HepG2 (cell line): ENCODE measurements at regions not wholly inside any gene's neighbourhood (a gene's known extent, or its start where the extent isn't known, plus 50 kb on each side); places are given as distances from the start of the nearest gene placed in this dataset.

Experiments used
- ATAC-seq: fragments of 200-7000 bp; cut with Tn5 transposase; 3 replicates; pipeline ENCODE4 v1.9.1; 2020; ENCODE audit warnings: mild to moderate bottlenecking, moderate library complexity
- BruUV-seq: library from RNA; stranded (reverse); fragments of 400-500 nt; replicated peaks from 2 replicates; lab custom pipeline; 2021; lab: Mats Ljungman, UMichigan
- CTCF ChIA-PET: fragments of 300-600 bp; formaldehyde crosslinking; extraction: SDS; loops from one replicate; lab custom pipeline; 2021; ENCODE audit warnings: low total read pairs, inconsistent platforms, low intra/inter-chr PET ratio; lab: Yijun Ruan, JAX
- POLR2A ChIA-PET: fragments of 350-600 bp; sonication (Branson Sonifier 250); formaldehyde crosslinking; loops from one replicate; lab custom pipeline; 2020; ENCODE audit warnings: antibody characterized with exemption, inconsistent platforms; lab: Yijun Ruan, JAX
- DNase-seq: peaks from one replicate; pipeline ENCODE4 v3.0.0-alpha.2; 2015; ENCODE audit warnings: low spot score
- FAIRE-seq: peaks from 3 replicates; lab custom pipeline; 2011; peaks lifted over from hg19 to GRCh38; lab: Jason Lieb, UNC
- H2AFZ ChIP-seq: one replicate; pipeline ENCODE4 v1.6.1; 2011; ENCODE audit warnings: low read length, inconsistent platforms
- H3K27ac ChIP-seq: fragments of 300-600 bp; 3 replicates; pipeline ENCODE4 v1.8.0; 2011; ENCODE audit warnings: mixed run types, mild to moderate bottlenecking, mixed read lengths, low read length, inconsistent platforms; ENCODE audit not compliant: insufficient read depth; ENCODE audit errors: extremely low read length
- H3K27me3 ChIP-seq, 2 experiments: fragments of 200-600 bp in 1 of 2; 2 replicates in 1 of 2; 3 replicates in 1 of 2; pipeline versions ENCODE4 v1.6.0 to v1.8.0; 2011; ENCODE audit warnings: low read length in 2 of 2, mild to moderate bottlenecking in 2 of 2, moderate library complexity in 2 of 2, inconsistent platforms in 1 of 2; ENCODE audit not compliant: insufficient read depth in 2 of 2, control insufficient read depth in 1 of 2
- H3K36me3 ChIP-seq, 2 experiments: fragments of 200-600 bp in 1 of 2; replicated peaks in 1 of 2; 2 replicates in 1 of 2; 3 replicates in 1 of 2; pipeline versions ENCODE4 v1.5.1 to v1.8.0; 2011; ENCODE audit warnings: low read length in 2 of 2, inconsistent platforms in 1 of 2; ENCODE audit not compliant: insufficient read depth in 2 of 2, control insufficient read depth in 1 of 2
- H3K4me1 ChIP-seq: 2 replicates; pipeline ENCODE4 v1.5.1; 2012; ENCODE audit warnings: low read length, inconsistent platforms; ENCODE audit not compliant: insufficient read depth
- H3K4me2 ChIP-seq: 2 replicates; pipeline ENCODE4 v1.6.0; 2011; ENCODE audit warnings: low read depth, low read length, inconsistent platforms
- H3K4me3 ChIP-seq, 3 experiments: fragments of 200-600 bp in 1 of 3; sonication (generic), shearing (Covaris generic) in 1 of 3; replicated peaks in 1 of 3; 2 replicates each; pipeline ENCODE4 v1.5.1; 2011 to 2016; ENCODE audit warnings: low read length in 3 of 3, inconsistent platforms in 2 of 3, low read depth in 2 of 3, mild to moderate bottlenecking in 2 of 3, control low read depth in 1 of 3, mixed read lengths in 1 of 3; ENCODE audit not compliant: insufficient read depth in 1 of 3
- H3K79me2 ChIP-seq: one replicate; pipeline ENCODE4 v1.6.1; 2011; ENCODE audit warnings: low read length, inconsistent platforms; ENCODE audit not compliant: insufficient read depth
- H3K9ac ChIP-seq: 2 replicates; pipeline ENCODE4 v1.6.0; 2011; ENCODE audit warnings: mild to moderate bottlenecking, low read depth, low read length, inconsistent platforms; ENCODE audit not compliant: insufficient read depth
- H3K9me3 ChIP-seq: 2 replicates; pipeline ENCODE4 v1.5.1; 2012; ENCODE audit warnings: mild to moderate bottlenecking, low read length
- H4K20me1 ChIP-seq: 2 replicates; pipeline ENCODE4 v1.6.0; 2011; ENCODE audit warnings: inconsistent platforms, mild to moderate bottlenecking, low read length, moderate library complexity; ENCODE audit not compliant: insufficient read depth
- ASH2L ChIP-seq: fragments of 300-600, 200-600 bp; sonication (generic); IDR thresholded peaks from 2 replicates; pipeline ENCODE4 v1.7.0; 2017; ENCODE audit warnings: low read depth, mild to moderate bottlenecking, moderate library complexity, mixed read lengths, low read length; ENCODE audit not compliant: insufficient read length
- ATF2 ChIP-seq: sonication (generic); formaldehyde crosslinking; IDR thresholded peaks from 2 replicates; pipeline ENCODE4 v1.4.0; 2020; ENCODE audit warnings: missing genetic modification reagents
- ATF7 ChIP-seq, 2 experiments: fragments of 450-650 bp in 1 of 2; sonication (generic) in 1 of 2; formaldehyde crosslinking in 1 of 2; IDR thresholded peaks; 2 replicates each; pipeline versions ENCODE4 v1.4.0 to v1.6.1; 2016 to 2020; ENCODE audit warnings: antibody characterized with exemption in 1 of 2, mild to moderate bottlenecking in 1 of 2, missing genetic modification reagents in 1 of 2
- HNRNPH1 ChIP-seq: fragments of 200-400 bp; formaldehyde crosslinking; optimal IDR thresholded peaks from 2 replicates; pipeline ENCODE3; 2017; ENCODE audit warnings: mild to moderate bottlenecking, low read depth, low read length
- MAX ChIP-seq: IDR thresholded peaks from 2 replicates; pipeline ENCODE4 v1.6.1; 2012; ENCODE audit warnings: inconsistent platforms
- NKX3-1 ChIP-seq: sonication (generic); formaldehyde crosslinking; IDR thresholded peaks from 2 replicates; pipeline ENCODE4 v1.5.0; 2020; ENCODE audit warnings: missing genetic modification reagents
- PAF1 ChIP-seq: IDR thresholded peaks from 2 replicates; pipeline ENCODE4 v1.6.1; 2016; ENCODE audit warnings: missing genetic modification reagents, missing compliant biosample characterization
- POLR2A ChIP-seq, 2 experiments: IDR thresholded peaks; 2 replicates each; pipeline ENCODE4 v1.6.1; 2011; ENCODE audit warnings: low read depth in 2 of 2, low read length in 2 of 2, mild to moderate bottlenecking in 1 of 2, moderate library complexity in 1 of 2; ENCODE audit not compliant: insufficient read depth in 1 of 2
- RBM39 ChIP-seq: fragments of 200-400 bp; formaldehyde crosslinking; IDR thresholded peaks from one replicate; pipeline ENCODE4 v1.6.1; 2018; ENCODE audit warnings: antibody characterized with exemption, mild to moderate bottlenecking, low read depth, low read length; ENCODE audit not compliant: poor library complexity, severe bottlenecking
- RXRA ChIP-seq: sonication (generic); formaldehyde crosslinking; IDR thresholded peaks from 2 replicates; pipeline ENCODE4 v1.5.1; 2020; ENCODE audit warnings: missing genetic modification reagents
- ZBTB34 ChIP-seq: sonication (generic); formaldehyde crosslinking; IDR thresholded peaks from 2 replicates; pipeline ENCODE4 v1.8.0; 2022; ENCODE audit warnings: mild to moderate bottlenecking, missing genetic modification reagents
- ZC3H4 ChIP-seq: sonication (generic); formaldehyde crosslinking; IDR thresholded peaks from 2 replicates; pipeline ENCODE4 v1.4.0; 2020; ENCODE audit warnings: missing genetic modification reagents, borderline replicate concordance
- ZKSCAN8 ChIP-seq: IDR thresholded peaks from 2 replicates; pipeline ENCODE4 v1.6.1; 2016; ENCODE audit warnings: borderline replicate concordance, missing genetic modification reagents, missing compliant biosample characterization
- ZNF446 ChIP-seq: sonication (generic); formaldehyde crosslinking; IDR thresholded peaks from 2 replicates; pipeline ENCODE4 v1.5.0; 2020; ENCODE audit warnings: mild to moderate bottlenecking, missing genetic modification reagents
- ZNF530 ChIP-seq: sonication (generic); formaldehyde crosslinking; IDR thresholded peaks from 2 replicates; pipeline ENCODE4 v1.5.0; 2020; ENCODE audit warnings: low read depth, mild to moderate bottlenecking, missing genetic modification reagents
- ZNF709 ChIP-seq: sonication (generic); formaldehyde crosslinking; IDR thresholded peaks from 2 replicates; pipeline ENCODE4 v1.5.0; 2020; ENCODE audit warnings: mild to moderate bottlenecking, missing genetic modification reagents
- ZNF720 ChIP-seq: sonication (generic); formaldehyde crosslinking; IDR thresholded peaks from 2 replicates; pipeline ENCODE4 v1.4.0; 2020; ENCODE audit warnings: missing genetic modification reagents
- ZNF879 ChIP-seq: sonication (generic); formaldehyde crosslinking; IDR thresholded peaks from 2 replicates; pipeline ENCODE4 v1.8.1; 2023; ENCODE audit warnings: missing genetic modification reagents
- ZSCAN12 ChIP-seq: sonication (generic); formaldehyde crosslinking; IDR thresholded peaks from 2 replicates; pipeline ENCODE4 v1.9.0; 2021; ENCODE audit warnings: mild to moderate bottlenecking, missing genetic modification reagents
- WGBS: methylation state at CpG from one replicate; pipeline ENCODE4 v1.1.6; 2017; ENCODE audit warnings: low lambda C conversion rate; 5-methylcytosine and 5-hydroxymethylcytosine counted together
- in situ Hi-C: cut with HindIII; loops from 2 replicates; pipeline ENCODE4 v1.10.0; 2017; ENCODE audit warnings: low pct_unique_long_range_greater_than_20kb; ENCODE audit not compliant: extremely low pct_ligation_motif_present
- intact Hi-C: fragments of 100-400 bp; cut with micrococcal nuclease; formaldehyde crosslinking; loops from one replicate; pipeline ENCODE4 v1.10.0; 2022; ENCODE audit not compliant: unreplicated experiment

- FAIRE-seq (no peak), DNase-seq (no peak), ATAC-seq (no peak)
- no peak overlapping the region for H3K4me2 ChIP-seq
- WGBS, result 32% methylated on average over 2 of the region's 2 CpGs
- no TSS peak for BruUV-seq
- H3K9me3 ChIP-seq, result no peaks in the 10 kb centered on the region
- H3K27me3 ChIP-seq, result no peaks in the 10 kb centered on the region
- ChIA-PET CTCF (no interaction called here), POLR2A (no interaction called here)
- no peak overlapping the region for H2AFZ ChIP-seq
- H3K4me1 ChIP-seq, result peaks cover 9% of the 10 kb centered on the region
- H3K79me2 ChIP-seq, result no peaks in the 10 kb centered on the region
- in situ Hi-C loops, result no loop called here
- H4K20me1 ChIP-seq, result no peaks in the 10 kb centered on the region
- intact Hi-C loops, result no loop called here
- TF ChIP-seq ATF2, result no peak
- TF ChIP-seq POLR2A (IDR thresholded peaks at IDR 0.05; ENCODE audit: insufficient read depth in 1 of 2, low read depth in 2 of 2, low read length in 2 of 2), result no peak
- no peak for TF ChIP-seq RBM39
- TF ChIP-seq ZNF709 (CRISPR knock-in tag), result no peak
- no peak for TF ChIP-seq ZNF720 (CRISPR knock-in tag)
- TF ChIP-seq ASH2L, result no peak
- no peak for TF ChIP-seq ZSCAN12 (CRISPR knock-in tag)
- no peak for TF ChIP-seq MAX
- no peak for TF ChIP-seq HNRNPH1
- no peak for TF ChIP-seq ZNF446 (CRISPR knock-in tag)
- no peak for TF ChIP-seq NKX3-1 (CRISPR knock-in tag)
- TF ChIP-seq ZNF879 (CRISPR knock-in tag), result no peak
- no peak for TF ChIP-seq ZC3H4
- TF ChIP-seq ZBTB34 (CRISPR knock-in tag), result no peak
- TF ChIP-seq ATF7 (IDR thresholded peaks at IDR 0.05), result no peak
- TF ChIP-seq ATF7 (CRISPR knock-in tag; IDR thresholded peaks at IDR 0.05), result no peak
- TF ChIP-seq ZNF530 (CRISPR knock-in tag), result no peak
- TF ChIP-seq ZKSCAN8 (CRISPR knock-in tag), result no peak
- TF ChIP-seq RXRA, result no peak
- TF ChIP-seq PAF1, result no peak
- no peak overlapping the region for H3K4me3 ChIP-seq
- no peaks in the 10 kb centered on the region for H3K36me3 ChIP-seq
- H3K27ac ChIP-seq, result no peak overlapping the region
- H3K9ac ChIP-seq, result no peak overlapping the region
These were observed 62.3 kb downstream of the ARL4A start for GRCh38 chr7:12749746-12750145.
